WI38 (cell line): ENCODE measurements at regions not wholly inside any gene's neighbourhood (a gene's known extent, or its start where the extent isn't known, plus 50 kb on each side); places are given as distances from the start of the nearest gene placed in this dataset.

Source experiments
- H3K4me3 ChIP-seq: 2 replicates; pipeline ENCODE4 v1.5.1; 2011; ENCODE audit warnings: low read depth, mild to moderate bottlenecking, control low read depth, low read length
- TF ChIP-seq, protein P1 (sequence below): IDR thresholded peaks from 2 replicates; pipeline ENCODE4 v1.5.1; 2012; ENCODE audit warnings: low read depth, mild to moderate bottlenecking, control low read depth, low read length

DNA sequence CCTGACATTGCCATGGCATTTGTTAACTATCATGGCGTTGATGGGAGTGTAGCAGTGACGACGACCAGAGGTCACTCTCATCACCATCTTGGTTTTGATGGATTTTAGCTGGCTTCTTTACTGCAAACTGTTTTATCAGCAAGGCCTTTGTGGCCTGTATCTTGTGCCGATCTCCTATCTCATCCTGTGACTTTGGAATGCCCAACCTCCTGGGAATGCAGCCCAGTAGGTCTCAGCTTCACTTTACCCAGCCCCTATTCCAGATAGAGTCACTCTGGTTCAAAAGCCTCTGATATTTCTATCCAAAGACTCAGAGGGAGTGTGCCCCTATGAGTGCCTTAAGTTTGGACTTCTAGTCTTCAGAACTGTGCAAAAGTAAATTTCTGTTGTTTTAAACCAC is 130.1 kb downstream of the ADAMTS1 start:
- TF ChIP-seq, protein P1, sequence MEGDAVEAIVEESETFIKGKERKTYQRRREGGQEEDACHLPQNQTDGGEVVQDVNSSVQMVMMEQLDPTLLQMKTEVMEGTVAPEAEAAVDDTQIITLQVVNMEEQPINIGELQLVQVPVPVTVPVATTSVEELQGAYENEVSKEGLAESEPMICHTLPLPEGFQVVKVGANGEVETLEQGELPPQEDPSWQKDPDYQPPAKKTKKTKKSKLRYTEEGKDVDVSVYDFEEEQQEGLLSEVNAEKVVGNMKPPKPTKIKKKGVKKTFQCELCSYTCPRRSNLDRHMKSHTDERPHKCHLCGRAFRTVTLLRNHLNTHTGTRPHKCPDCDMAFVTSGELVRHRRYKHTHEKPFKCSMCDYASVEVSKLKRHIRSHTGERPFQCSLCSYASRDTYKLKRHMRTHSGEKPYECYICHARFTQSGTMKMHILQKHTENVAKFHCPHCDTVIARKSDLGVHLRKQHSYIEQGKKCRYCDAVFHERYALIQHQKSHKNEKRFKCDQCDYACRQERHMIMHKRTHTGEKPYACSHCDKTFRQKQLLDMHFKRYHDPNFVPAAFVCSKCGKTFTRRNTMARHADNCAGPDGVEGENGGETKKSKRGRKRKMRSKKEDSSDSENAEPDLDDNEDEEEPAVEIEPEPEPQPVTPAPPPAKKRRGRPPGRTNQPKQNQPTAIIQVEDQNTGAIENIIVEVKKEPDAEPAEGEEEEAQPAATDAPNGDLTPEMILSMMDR = no peak
- no peak overlapping the region for H3K4me3 ChIP-seq

DNA sequence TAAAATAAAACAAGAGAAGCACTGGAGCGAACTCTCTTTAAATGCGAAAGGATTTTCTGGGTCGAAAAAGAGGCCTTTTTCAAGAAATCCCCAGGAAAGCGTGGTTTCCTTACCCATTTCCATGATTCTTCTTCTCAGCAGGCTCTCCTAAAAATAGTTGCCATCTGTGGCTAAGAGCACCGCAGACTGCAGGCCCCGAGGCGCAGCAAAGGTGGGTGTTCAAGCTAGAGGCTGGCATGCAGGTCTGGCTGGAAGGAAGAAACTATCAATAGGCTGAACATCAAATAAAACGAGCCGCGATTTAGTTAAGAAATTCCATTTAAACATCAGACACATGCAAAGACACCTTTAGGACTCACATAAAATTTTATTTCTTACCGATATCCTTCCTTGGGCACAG is 135.1 kb downstream of the ADAMTS1 start:
- no peak overlapping the region for H3K4me3 ChIP-seq
- TF ChIP-seq, protein P1 = no peak

DNA sequence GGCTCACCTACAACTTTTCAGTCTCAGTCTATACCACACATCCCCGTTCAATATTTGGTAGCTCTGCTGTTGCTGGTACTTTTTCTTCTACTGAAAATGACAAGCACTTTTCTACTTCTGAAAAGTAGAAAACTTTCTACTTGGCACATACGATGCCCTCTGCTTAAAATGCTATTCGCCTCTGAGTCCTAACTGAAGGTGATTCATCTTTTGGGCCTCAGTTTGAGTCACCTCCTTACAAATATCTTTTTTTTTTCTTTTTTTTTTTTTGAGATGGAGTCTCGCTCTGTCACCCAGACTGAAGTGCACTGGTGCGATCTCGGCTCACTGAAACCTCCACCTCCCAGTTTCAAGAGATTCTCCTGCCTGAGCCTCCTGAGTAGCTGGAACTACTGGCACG is 136.0 kb upstream of the CYYR1 start:
- TF ChIP-seq, protein P1 = no peak
- no peak overlapping the region for H3K4me3 ChIP-seq

DNA sequence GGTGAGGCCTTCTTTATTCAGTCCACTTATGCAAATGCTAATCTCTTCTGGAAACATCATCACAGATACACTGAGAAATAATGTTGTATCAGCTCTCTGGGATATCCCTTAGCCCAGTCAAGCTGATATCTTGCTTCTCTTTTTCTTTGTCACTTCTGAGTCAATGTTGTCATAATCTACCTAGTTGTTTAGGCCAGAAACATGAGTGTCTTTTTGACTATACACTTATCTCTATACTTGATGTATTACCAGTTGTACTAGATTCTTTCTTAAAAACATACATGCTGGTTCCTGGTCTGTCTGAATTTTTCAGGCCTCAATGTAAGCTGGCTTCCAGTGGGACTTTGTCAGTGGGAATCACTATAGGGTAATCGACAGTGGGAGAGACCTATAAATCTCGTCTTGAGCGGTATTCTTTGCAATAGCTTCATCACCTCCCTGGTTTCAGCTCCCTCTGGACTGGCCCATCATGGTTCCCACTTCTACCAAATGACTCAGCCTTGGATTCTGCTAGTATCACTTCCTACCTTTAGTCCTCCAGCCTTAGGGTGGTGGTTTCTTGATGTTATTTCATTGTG is 135.2 kb upstream of the CYYR1 start:
- TF ChIP-seq, protein P1 = no peak
- H3K4me3 ChIP-seq = no peak overlapping the region

DNA sequence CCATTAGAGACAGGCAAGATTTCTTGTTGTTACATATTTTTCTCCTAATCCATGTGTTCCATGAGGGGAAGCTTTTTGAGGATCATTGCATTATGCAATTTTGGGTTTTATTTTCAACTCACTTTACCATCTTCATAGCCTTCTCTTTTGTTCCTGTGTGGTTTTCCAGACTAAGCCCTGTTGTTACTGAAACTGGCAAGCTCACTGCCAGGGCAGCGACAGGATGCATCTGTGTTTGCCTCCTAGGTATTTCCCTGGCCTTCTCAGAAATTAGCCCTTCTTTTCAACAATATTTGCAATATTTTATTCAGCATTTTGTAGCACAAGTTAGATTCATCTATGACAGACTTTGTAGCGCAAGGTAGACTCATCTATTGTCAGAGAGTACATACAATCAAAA is 134.2 kb upstream of the CYYR1 start:
- TF ChIP-seq, protein P1 = no peak
- no peak overlapping the region for H3K4me3 ChIP-seq

DNA sequence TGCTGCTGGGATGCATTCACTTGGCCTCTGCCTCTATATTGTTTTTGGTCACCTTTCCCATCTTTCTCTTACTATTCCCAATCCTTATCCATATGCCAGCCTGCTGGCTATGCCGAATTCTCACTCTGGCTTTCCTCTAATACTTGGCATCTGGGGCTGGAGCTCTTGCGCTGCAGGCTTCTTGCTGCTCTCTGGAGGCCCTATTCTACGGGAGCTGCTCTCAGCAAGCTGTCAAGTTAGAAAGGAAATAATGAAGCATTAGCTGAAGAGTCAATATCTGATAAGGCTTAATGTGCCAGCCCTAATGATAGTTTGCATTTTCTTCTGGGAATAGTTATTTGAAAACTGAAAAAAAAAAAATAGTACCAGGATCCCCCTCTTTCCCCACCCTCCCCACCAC is 125.3 kb upstream of the CYYR1 start:
- TF ChIP-seq, protein P1 = no peak
- no peak overlapping the region for H3K4me3 ChIP-seq

DNA sequence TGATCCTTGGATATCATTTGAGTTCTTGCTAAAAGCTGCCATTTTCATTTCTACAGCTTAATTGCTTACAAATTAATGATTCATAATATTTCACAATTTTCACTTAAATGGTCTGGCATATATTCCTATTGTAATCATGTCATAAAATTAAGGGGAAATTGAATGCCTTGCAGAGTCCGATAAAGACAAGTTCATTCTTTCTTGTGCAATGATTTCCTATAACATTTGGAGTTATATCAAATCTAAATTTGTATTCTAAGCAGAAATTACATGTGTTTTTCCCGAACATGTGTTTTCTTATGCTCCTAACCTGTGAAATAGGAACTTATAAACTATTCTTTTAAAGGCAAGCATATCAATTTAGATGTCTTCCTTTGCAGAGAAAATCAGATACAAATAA is 118.3 kb upstream of the CYYR1 start:
- H3K4me3 ChIP-seq = no peak overlapping the region
- TF ChIP-seq, protein P1 = no peak
